Psoas muscle (tissue), 7 donors: ENCODE measurements at regions not wholly inside any gene's neighbourhood (a gene's known extent, or its start where the extent isn't known, plus 50 kb on each side); places are given as distances from the start of the nearest gene placed in this dataset.

ENCODE experiments used
- ATAC-seq, 4 donors: fragments of 200-7000 bp; cut with Tn5 transposase; one replicate each; pipeline ENCODE4 v1.9.1; 2020; ENCODE audit warnings: moderate library complexity in 3 of 4, mild to moderate bottlenecking in 2 of 4
- DNase-seq, 2 donors: peaks; one replicate each; pipeline ENCODE4 v3.0.0-alpha.2; 2020
- H3K27ac ChIP-seq: fragments of 200-600 bp; one replicate; pipeline ENCODE4 v1.8.0; 2022
- H3K27me3 ChIP-seq, 3 donors: fragments of 200-600 bp in 1 of 3; one replicate each; pipeline versions ENCODE4 v1.6.1 to v1.8.0; 2013 to 2022; ENCODE audit warnings: low read length in 2 of 3, mild to moderate bottlenecking in 2 of 3, moderate library complexity in 1 of 3; ENCODE audit not compliant: insufficient read depth in 3 of 3
- H3K36me3 ChIP-seq, 2 donors: fragments of 200-600 bp in 1 of 2; one replicate each; pipeline versions ENCODE4 v1.6.1 to v1.8.0; 2013 to 2022; ENCODE audit warnings: low read depth in 1 of 2, mild to moderate bottlenecking in 1 of 2, moderate library complexity in 1 of 2; ENCODE audit not compliant: insufficient read depth in 1 of 2
- H3K4me1 ChIP-seq: fragments of 200-600 bp; one replicate; pipeline ENCODE4 v1.8.0; 2022
- H3K4me3 ChIP-seq: fragments of 200-600 bp; one replicate; pipeline ENCODE4 v1.8.0; 2022; ENCODE audit warnings: mild to moderate bottlenecking
- H3K9me3 ChIP-seq: fragments of 200-600 bp; one replicate; pipeline ENCODE4 v1.8.0; 2022
- WGBS, 3 donors: extraction: QIAGEN DNeasy Blood & Tissue Kit; methylation state at CpG; one replicate each; pipeline versions ENCODE4 v1.1.6 to v1.1.7; 2013; 5-methylcytosine and 5-hydroxymethylcytosine counted together
- intact Hi-C, 2 donors: fragments of 100-400 bp; cut with DNase I; formaldehyde crosslinking; loops; one replicate each; pipeline versions ENCODE4 v1.11.0 to v1.14.2; 2022
- TF ChIP-seq, protein P1 (sequence below): fragments of 200-600 bp; IDR thresholded peaks from one replicate; pipeline ENCODE4 v1.8.0; 2022; ENCODE audit warnings: antibody characterized with exemption
- donor health status: healthy with polysubstance abuse.
- donor health status: DM: no; HTN: no; CAD: no; lungs with moderate emphysema.
- donor health status: Bipolar disorder and iron deficiency.
- donor health status: healthy.
- donor health status: DM: yes; HTN: yes; CAD: no.
- donor health status: DM: no; HTN: no; CAD: no.
- donor health status: DM: yes; HTN: yes; CAD: no.

- Histone ChIP-seq H3K9me3 (no peaks in the 10 kb centered on the region), H3K36me3 (no peaks in the 10 kb centered on the region), H3K4me1 (no peaks in the 10 kb centered on the region), H3K27me3 (no peaks in the 10 kb centered on the region), H3K27ac (no peak overlapping the region), H3K4me3 (no peak overlapping the region)
- no peak for ATAC-seq
- intact Hi-C loops: no loop called here
- TF ChIP-seq, protein P1, sequence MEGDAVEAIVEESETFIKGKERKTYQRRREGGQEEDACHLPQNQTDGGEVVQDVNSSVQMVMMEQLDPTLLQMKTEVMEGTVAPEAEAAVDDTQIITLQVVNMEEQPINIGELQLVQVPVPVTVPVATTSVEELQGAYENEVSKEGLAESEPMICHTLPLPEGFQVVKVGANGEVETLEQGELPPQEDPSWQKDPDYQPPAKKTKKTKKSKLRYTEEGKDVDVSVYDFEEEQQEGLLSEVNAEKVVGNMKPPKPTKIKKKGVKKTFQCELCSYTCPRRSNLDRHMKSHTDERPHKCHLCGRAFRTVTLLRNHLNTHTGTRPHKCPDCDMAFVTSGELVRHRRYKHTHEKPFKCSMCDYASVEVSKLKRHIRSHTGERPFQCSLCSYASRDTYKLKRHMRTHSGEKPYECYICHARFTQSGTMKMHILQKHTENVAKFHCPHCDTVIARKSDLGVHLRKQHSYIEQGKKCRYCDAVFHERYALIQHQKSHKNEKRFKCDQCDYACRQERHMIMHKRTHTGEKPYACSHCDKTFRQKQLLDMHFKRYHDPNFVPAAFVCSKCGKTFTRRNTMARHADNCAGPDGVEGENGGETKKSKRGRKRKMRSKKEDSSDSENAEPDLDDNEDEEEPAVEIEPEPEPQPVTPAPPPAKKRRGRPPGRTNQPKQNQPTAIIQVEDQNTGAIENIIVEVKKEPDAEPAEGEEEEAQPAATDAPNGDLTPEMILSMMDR: no peak
- DNase-seq: no peak
- WGBS, 3 donors: 46 to 56% (median 47%) methylated on average over 1 of the region's 1 CpG
Observed at GRCh38 chr5:110918683-110919082, 152.8 kb upstream of the TSLP start.

DNA sequence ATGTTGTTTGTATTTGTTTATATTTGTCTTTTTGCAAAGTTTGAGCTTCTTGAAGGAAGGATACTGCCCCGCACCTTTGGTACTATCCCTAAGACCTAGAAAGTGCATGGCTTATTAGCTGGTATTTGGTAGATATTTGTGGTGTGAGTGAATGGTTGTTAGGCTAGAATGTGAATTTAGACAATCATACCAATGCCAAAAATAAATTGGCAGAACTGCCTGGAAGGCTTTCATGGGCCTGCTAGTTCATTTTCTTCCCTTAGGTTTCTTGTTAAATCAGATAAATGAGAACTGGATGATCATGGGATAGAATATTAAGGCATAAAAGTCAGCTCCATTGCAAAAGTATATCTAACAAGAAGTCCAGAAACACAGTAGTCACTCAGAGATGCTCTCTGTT is 147.5 kb upstream of the TSLP start:
- H3K36me3 ChIP-seq: no peaks in the 10 kb centered on the region
- H3K4me1 ChIP-seq: no peaks in the 10 kb centered on the region
- DNase-seq (no peak), ATAC-seq (no peak)
- TF ChIP-seq, protein P1: no peak
- intact Hi-C loops: no loop called here
- H3K27me3 ChIP-seq: no peaks in the 10 kb centered on the region
- H3K9me3 ChIP-seq: no peaks in the 10 kb centered on the region
- WGBS, 3 donors: 58 to 76% (median 60%) methylated on average over 1 of the region's 1 CpG
- H3K27ac ChIP-seq: no peak overlapping the region
- H3K4me3 ChIP-seq: no peak overlapping the region

- no peak overlapping the region for H3K4me3 ChIP-seq
- WGBS, 3 donors: 88 to 90% (median 89%) methylated on average over 2 of the region's 2 CpGs
- H3K27ac ChIP-seq: no peak overlapping the region
Observed at GRCh38 chr5:110925398-110925797, 146.1 kb upstream of the TSLP start.

GRCh38 chr5:110925916-110926315 is 145.6 kb upstream of the TSLP start:
- no peaks in the 10 kb centered on the region for H3K36me3 ChIP-seq
- DNase-seq: no peak
- WGBS, 3 donors: 52 to 63% (median 63%) methylated on average over 1 of the region's 1 CpG
- TF ChIP-seq, protein P1: no peak
- ATAC-seq: no peak
- no peaks in the 10 kb centered on the region for H3K9me3 ChIP-seq
- no peaks in the 10 kb centered on the region for H3K27me3 ChIP-seq
- no peak overlapping the region for H3K27ac ChIP-seq
- H3K4me3 ChIP-seq: no peak overlapping the region
- no peaks in the 10 kb centered on the region for H3K4me1 ChIP-seq
- intact Hi-C loops: no loop called here

More at GRCh38 chr5:110925398-110925797, 146.1 kb upstream of the TSLP start:
- Histone ChIP-seq H3K36me3 (no peaks in the 10 kb centered on the region), H3K27me3 (no peaks in the 10 kb centered on the region), H3K4me1 (no peaks in the 10 kb centered on the region), H3K9me3 (no peaks in the 10 kb centered on the region)
- DNase-seq: no peak
- TF ChIP-seq, protein P1: no peak
- intact Hi-C loops: no loop called here
- no peak for ATAC-seq

DNA sequence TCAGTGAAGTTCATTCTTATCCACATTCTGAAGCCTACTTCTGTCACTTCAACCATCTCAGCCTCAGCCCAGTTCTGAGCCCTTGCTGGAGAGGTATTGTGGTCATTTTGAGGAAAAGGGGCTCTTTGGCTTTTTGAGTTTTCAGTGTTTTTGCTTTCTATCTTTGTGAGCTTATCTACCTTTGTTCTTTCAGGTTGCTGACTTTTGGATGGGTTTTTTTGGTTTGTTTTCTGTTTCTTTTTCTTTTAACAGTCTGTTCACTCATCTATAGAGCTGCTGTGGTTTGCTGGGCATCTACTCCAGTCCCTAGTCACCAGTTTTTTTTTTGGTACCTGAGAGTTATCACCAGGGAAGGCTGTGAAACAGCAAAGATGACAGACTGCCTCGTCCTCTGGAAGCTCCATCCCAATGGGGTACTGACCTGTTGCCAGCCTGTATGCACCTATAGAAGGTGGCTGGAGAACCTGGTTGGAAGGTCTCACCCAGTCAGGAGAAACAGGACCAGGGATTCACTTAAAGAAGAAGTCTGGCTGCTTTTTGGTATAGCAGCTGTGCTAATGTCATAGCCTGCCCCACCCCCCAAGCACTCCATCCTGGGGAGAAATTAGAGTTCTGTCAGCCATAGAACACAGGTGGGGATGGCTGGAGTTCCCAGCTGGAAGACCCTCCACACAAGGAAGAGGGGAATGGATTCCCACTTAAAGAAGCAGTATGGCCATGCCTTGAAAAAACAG is 138.6 kb upstream of the TSLP start:
- DNase-seq (no peak), ATAC-seq (no peak)
- Histone ChIP-seq H3K27ac (no peak overlapping the region), H3K27me3 (no peaks in the 10 kb centered on the region), H3K4me1 (no peaks in the 10 kb centered on the region), H3K4me3 (no peak overlapping the region), H3K36me3 (no peaks in the 10 kb centered on the region), H3K9me3 (no peaks in the 10 kb centered on the region)
- intact Hi-C loops: no loop called here
- TF ChIP-seq, protein P1: no peak
- 48 to 74% (median 50%) methylated on average over 1 of the region's 1 CpG for WGBS, 3 donors
